Cardiac septum (tissue), 1 donor: ENCODE measurements at regions not wholly inside any gene's neighbourhood (a gene's known extent, or its start where the extent isn't known, plus 50 kb on each side); places are given as distances from the start of the nearest gene placed in this dataset.

ENCODE experiments used
- DNase-seq: peaks from one replicate; pipeline ENCODE4 v3.0.0-alpha.2; 2020; ENCODE audit warnings: low spot score
- intact Hi-C: fragments of 100-400 bp; cut with DNase I; formaldehyde crosslinking; loops from one replicate; pipeline ENCODE4 v1.14.0; 2022
- donor health status: DM: no; HTN: no; CAD: no.

DNA sequence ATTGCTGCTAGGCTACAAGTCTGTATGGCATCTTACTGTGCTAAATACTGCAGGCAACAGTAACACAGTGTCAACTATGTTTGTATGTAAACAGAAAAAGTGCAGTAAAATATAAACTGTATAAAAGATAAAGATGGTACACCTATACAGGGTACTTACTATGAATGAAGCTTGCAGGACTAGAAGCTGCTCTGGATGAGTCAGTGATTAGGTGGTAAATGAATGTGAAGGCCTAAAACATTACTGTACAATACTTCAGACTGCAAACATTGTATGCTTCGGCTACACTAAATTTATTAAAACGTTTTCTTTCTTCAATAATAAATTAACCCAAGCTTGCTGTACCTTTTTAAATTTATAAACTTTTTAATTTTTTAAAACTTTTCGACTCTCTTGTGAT, 97.1 kb downstream of the HLX start:
- no peak for DNase-seq
- intact Hi-C loops = no loop called here

DNA sequence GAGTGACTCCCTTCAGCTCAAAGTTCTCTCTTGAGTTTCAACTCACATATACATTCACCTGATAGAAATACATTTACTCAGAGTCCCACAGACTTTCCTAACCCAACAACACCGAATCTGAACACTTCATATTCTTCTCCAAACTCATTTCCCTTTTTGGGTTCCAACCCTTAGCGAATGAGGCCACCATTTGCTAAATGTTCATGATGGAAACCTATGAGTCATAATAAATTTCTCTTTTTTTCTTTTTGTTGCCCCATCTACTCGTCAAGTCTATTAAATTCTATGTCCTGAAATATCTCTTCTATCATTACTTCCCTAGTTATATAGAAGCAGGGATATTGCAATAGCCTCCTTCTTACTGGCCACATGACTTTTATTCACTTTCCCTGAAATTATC, 100.1 kb downstream of the HLX start:
- intact Hi-C loops = no loop called here
- no peak for DNase-seq

DNA sequence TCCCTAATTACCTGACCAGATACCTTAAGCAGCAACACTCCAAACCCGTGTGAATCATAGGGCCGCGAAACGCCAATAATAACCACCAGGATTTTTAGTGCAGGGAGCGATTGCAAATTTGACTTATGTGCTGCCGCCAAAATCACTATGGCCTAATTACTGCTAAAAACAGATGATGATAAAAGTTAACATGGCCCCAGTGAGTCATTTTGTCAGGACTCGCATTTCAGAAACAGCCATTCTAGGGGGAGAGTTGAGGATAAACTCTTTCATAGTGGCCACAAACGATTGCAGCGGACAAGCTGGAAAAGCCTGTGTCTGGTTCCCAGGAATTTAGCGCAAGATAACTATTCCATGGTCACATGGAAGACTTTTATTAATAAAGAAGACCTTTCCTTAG, 103.4 kb downstream of the HLX start:
- no peak for DNase-seq
- intact Hi-C loops = no loop called here

DNA sequence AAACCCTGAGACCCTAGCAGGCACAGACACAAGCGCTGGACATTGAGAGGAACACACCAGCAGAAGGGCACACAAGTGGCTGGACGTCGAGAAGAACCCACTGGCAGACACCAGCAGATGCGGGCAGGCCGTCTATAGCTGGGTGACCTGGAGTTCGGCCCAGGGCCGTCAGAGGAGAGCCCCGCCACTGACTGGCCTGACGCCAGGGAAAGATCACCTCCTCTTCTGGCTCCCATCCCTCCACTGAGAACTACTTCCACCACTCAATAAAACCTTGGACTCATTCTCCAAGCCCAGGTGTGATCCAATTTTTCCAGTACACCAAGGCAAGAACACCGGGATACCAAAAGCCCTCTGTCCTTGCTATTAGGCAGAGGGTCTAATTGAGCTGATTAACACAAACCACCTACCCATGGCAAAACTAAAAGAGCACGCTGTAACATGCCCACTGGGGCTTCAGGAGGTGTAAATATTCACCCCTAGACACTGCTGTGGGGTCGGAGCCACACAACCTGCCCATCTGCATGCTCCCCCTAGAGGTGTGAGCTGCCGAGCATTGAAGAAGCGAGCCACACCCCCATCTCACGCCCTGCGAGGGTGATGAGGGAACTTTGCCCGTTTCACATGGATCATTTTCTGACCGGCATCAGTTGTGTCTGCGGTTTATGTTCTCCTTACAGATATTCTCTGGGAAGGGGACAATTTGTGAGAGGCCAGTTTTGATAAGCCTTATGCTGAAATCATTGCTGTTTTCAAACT, 104.8 kb downstream of the HLX start:
- no peak for DNase-seq
- intact Hi-C loops = no loop called here

DNA sequence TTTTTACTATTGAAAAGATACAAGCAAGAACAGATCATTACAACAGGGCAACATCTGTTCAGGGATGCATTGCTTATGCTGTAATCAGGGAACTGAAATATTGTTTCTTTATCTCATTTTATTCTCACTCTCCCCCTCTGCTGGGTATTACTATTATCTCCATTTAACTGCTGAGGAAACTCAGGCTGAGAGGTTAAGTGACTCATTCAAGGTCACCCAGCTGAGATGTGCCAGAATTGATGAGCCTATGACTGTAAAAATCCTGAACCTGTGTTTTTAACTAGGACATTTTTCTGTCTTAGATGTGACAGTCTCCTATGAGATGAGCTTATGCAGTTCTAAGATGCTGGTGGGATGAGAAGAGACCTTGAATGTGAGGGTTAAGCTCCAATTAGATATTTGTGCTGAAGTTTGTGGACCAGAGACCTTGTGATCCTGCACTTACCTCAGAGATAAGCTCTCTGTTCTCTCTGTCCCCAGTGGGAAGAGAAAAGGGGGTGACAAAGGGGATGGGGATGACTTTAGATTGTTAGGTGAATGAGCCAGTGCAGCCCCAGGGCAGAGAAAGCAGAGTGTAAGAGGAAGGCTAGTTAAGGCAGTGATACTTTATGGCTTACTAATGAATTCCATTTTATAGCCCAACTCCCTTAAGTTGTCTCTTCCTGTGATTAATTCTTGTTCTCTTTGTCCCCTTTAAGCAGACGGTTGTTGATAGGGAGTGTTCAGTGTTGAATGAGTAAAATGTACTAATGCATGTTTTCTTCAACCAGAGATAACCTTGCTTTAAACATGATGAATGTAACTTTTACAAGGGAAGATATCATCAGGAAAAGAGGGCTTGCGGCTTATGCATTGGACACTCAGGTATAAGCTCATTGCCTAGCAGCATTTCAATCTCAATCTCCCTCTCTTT, 111.4 kb downstream of the HLX start:
- intact Hi-C loops = no loop called here

DNA sequence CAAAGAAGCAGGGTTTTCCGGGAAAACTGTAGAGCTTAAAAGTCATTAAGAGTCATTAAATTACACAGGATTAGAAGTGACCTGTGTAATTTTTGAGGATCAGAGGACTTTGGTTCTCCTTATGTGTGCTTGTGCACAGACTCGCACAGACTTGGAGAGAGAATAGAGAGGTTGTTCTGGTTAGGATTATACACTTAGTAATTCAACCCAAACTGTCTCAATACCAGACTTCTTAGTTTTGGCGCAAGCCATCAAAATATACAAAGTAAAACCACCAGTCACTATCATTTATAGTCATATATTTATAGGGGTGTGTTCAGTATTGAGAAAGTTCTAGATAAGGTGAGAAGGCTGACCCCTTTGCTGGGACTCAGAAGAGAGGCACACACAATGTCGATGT, 112.3 kb downstream of the HLX start:
- intact Hi-C loops = no loop called here
- DNase-seq = no peak

More for the DNA sequence above, 111.4 kb downstream of the HLX start:
- DNase-seq = no peak

DNA sequence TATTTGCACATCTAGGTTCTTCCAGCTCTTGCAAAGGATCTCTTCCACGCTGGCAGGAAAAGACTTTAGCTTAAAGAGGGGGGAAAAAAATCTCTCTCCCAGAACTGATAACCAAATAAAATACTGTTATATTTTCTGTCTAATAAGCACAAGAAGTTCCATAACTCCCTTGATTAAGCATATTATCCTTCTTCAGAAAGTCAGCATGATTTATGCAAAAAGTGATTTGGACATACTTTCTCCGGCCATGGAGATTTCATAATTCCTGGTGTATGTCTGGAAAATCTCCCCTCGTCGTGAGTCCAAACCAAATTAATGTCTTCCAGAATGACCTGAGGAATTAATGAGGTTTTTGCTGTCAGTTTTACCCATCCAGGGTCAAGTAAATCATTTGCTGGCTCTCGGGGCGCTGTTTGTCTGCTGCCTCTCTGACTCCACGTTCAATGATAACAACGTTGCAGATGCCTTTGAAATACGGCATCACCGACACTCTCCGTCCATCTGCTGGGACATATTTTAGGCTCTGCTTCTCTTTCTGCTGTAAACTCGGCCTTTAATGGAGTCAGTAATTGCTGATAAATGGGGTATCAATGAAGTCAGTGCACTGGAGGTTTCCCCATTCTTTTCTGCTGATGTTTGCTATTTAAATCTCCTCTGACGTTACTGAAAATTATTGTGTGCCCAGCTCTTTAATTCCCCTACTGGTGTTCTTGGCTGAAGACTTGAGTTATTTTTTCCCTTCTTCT, 112.9 kb downstream of the HLX start:
- intact Hi-C loops = no loop called here
- no peak for DNase-seq

DNA sequence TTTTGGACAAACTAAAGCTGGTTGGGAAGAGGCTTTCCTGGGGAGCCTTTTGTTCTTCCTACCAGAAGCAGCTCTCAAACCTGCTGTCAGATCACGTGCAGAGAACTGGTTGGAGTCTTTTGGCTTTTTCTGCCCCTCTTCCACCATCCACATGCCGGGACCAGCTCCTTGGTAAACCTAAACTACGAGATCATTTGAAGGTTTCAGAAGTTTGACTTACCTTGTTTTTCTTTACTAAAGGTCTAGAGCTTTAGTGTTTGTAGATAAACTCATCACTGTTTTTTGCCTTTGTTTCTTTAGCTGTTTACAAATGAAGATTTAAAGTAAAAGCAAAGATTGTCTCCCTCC, 113.4 kb downstream of the HLX start:
- intact Hi-C loops = no loop called here
- DNase-seq = no peak

DNA sequence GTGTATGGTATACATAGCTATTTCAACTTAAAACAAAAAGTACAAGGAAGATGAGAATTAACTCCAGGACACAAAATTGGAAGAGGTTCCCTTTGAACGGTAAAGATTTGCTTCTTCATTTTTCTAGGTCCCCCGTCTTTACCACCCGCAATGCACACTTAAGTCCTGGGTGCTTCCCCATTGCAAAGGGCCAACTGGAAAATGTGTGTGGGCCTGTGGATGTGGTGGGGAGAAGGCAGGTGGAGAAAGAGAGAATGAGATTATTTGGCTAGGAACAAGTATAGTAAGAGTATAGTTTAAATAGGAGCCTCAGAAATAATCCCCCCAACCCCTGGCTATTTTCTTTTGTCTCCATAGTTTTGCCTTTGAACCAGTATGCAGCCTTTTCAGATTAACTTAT, 115.4 kb downstream of the HLX start:
- DNase-seq = no peak
- intact Hi-C loops = no loop called here

DNA sequence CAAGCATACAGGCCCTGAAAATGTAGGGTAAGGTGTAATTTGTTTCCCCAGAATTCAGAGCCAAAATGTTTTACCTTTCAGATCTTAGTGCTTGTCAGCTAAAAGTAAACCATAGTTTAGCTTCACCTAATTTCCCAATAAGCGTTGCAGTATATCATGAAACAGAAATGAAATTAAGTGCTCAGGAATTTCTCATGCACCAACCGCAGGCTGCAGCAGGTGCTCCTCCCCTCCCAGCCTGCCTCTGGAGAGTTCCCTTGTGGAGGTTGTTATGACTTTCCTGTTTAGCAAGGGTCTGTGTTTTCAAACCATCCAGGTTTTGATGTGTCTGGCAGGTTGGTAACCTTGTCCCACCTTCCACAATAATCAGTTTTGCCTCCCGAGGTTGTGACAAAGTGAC, 118.5 kb downstream of the HLX start:
- intact Hi-C loops = no loop called here
- no peak for DNase-seq

DNA sequence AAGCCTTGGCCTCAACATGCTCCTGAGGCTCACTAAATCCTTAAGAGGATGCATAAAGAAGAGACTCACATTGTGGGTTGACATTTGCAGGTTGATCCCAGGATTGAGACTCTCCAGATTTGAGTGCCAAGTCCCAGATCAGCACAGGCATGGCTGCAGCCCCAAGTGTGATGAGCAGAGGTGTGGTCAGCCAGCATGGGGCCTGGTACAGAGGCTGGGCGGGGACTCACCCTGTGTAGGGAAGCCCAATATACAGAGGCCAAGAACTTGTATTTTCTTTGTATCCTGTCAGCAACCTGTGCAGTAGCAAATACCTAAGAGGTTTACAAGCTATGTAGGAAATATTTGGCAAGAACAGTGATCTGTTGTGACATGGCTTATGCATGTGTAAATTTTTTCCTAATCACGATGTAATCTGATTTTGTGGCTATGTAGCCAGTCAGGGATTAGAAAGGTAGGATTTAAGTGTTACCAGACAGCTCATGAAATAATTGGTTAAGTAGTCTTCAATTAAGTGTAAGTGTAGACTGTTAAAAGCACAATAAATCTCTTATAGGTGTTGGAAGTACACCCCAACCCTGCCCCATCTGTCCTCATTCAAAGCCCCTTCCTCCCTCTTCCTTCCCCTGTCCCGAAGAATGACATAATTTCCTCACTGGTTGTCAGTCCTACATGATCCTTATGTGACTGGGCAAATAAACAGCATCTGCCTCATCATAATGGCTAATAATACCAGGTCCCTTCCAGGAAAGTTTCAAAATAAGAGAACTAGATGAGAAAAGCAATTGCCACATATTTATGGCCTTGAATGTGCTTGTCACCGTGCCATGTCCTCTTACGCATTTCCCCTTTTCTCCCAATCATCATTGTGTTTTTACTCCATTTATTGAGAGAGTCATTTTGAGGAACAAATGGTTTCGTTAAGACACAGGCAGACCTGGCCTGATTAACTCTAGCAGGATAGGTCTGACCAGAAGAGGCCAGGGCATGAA, 120.9 kb downstream of the HLX start:
- no peak for DNase-seq
- intact Hi-C loops = no loop called here

DNA sequence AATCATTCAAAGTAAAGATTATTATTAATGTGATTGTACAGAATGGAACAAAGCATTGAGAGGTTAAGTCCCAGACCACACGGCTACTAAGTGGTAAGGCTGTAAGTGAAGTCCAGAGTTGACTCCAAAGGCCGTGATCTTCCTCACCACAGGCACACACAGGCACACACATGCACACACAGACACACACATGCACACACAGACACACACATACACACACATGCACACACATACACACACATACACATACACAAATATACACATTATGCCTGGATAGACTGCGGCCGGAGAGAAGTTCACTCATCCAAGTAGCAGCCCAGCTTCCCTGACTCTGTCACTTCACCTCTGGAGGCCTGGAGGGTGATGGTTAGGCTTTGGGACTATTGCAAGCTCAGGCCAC, 121.9 kb downstream of the HLX start:
- intact Hi-C loops = no loop called here
- DNase-seq = no peak

DNA sequence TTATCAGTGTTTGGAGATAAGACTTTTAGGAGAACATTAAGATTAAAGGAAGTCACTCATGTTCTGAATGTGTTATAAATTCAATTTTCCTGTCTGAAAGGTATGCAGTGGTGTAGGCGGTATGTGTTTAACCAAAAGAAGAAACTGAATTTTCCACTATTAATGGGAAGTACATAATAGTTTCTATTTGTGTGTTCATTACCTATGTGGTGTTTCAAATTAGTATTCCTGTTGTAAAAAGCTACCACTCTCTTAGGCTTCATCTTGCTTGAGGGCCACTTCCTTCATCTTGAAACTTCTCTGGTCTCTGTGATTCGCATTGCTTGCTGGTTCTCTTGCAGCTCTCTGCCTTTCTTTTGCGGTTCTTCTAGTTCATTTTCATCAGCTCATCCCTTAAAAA, 123.4 kb downstream of the HLX start:
- intact Hi-C loops = no loop called here
- DNase-seq = no peak

DNA sequence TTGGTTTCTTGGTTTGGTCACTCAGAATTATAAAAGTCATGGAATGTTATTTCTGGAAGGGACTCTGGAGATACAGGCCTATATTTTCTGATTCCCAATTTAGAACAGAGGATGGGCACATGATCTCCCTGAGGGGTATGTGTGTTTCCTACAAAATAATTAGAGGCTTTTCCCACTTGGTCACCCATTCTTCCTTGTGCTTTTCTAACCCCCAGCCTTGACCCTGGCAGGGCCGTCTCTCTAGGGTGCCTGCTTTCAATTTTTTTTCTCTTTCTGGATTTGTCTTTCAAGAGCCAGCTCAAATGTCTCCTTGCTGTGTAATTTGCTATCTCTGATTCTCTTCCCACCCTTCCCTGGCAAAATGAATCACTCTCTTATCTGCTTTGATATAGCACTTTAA, 131.9 kb downstream of the HLX start:
- no peak for DNase-seq
- intact Hi-C loops = no loop called here

DNA sequence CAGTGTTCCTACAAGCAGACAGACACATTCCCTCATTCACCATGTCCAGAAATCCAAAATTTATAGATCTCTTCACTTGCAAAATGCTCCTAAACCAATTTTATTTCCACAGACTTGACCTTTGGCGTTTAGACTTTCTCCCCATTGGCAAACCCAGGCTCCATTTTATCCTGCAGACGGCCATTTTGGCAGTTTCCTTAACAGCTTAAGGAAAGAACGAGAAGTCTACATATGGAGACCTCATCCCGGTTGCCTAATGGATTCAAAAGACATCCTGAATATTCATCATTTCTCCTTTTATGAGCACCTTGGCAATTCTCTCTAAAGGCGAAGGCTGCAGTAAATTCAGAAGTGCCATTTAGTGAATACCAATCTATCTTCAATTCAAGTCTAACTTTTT, 132.9 kb downstream of the HLX start:
- intact Hi-C loops = no loop called here
- no peak for DNase-seq

DNA sequence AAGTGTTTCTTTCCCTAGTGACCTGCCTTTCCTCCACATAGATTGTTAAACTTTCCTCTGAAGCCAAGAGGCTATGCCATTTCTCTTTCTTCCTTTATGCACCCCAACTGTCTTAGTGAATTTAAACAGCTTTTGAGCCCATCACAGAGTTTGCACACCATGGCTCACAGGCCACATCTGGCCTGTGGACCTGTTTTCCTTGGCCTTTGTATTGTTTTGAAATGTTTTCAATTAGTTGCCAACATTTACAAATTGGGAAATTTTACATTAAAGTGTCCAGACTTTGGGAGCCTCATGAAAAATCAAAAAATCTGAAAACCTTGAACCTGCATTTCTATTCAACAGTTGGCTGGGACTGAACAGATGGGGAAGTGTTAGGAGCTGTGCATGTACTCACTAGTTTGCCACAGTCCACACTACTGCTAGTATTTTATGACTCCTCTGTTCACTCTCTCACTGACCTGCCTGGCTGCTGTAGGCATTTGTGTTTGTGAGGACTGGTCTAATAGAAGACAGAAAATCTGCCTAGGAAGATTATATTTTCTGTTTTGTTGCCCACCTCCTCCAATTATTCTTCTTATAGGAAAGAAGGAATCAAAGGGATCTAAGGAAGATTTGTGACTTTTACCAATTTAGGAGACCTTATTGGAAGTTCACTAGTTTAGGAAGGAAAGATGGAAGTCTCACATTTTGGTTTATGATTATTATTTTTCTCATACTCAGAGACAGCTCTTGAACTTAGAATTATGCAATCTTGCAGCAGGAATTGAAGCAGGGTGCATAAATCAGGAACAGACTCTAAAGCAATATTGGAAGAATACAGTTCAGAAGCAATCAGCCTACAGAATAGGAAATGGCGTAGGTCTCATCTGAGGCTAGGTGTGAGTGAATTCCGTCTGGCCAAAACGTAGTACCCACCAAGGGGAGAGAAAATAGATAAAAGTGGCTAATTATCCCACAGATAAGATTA, 134.7 kb downstream of the HLX start:
- DNase-seq = no peak
- intact Hi-C loops = no loop called here

DNA sequence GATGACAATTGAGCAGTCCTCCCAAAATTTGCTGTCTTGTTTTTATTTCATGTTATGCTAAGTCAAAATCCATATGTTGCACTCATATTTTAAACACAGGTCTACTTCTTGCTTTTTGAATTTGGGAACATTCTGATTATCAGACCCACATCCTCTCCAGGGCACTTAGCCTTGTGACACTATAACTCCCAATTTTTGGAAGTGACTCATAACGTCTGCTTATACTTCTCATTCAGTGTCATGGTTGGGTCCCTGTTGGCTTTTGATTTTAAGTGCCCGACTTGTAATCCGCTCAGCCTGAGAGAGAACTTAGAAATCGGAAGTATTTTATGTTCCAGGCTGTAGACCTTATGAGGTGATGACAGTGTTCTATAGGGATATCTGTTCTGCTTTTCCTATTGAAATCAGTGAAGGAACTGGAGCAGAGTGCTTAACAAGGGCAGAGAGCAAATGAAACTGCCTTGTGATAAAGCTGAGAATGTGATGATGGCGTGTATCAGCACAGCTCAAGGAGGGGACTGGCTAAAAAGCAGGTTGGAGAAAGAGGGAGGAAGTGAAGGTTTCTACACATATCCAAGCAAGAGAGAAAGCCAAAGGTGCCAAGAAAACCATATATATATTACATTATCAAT, 136.0 kb downstream of the HLX start:
- intact Hi-C loops = no loop called here
- DNase-seq = no peak

DNA sequence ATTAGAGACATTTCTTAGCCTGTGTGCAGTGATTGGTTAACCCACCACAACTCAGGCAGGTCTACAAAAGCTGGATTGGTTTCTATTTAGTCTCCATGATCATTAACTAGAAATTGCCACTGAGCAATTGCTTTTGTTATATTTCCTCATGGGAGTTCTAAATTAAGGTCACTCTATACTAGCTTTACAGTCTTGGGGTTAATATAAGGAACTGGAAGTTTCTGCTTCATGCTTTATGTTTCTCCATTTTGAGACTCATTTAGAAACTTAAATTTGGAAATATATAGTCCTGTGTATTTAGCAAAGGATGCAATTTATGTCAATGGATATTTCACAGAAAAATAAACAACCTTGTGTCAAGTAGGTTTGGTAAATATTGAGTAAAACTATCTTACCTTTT, 137.5 kb downstream of the HLX start:
- intact Hi-C loops = no loop called here
- DNase-seq = no peak
